Suppressor macrophage treated with lipopolysaccharide for 4 hours (primary cell): ENCODE measurements at regions not wholly inside any gene's neighbourhood (a gene's known extent, or its start where the extent isn't known, plus 50 kb on each side); places are given as distances from the start of the nearest gene placed in this dataset.
"Not testable (repeated sequence)": the region's sequence is repeated elsewhere in the genome, so short reads cannot be mapped to it uniquely, and the experiment has no call there.

Source experiments
- DNase-seq: peaks from one replicate; pipeline ENCODE4 v3.0.0-alpha.2; 2020

- DNase-seq = not testable (repeated sequence)
Observed at GRCh38 chr6:76491376-76491775, 418.9 kb upstream of the IMPG1 start.

GRCh38 chr6:76490456-76490855, 418.0 kb upstream of the IMPG1 start:
- DNase-seq = no peak

GRCh38 chr6:76481101-76481500, 408.6 kb upstream of the IMPG1 start:
- no peak for DNase-seq

- DNase-seq = no peak
Observed at GRCh38 chr6:76472858-76473257, 400.4 kb upstream of the IMPG1 start.

GRCh38 chr6:76466286-76466685, 393.8 kb upstream of the IMPG1 start:
- no peak for DNase-seq

GRCh38 chr6:76465410-76465809, 392.9 kb upstream of the IMPG1 start:
- no peak for DNase-seq

GRCh38 chr6:76453270-76453669, 380.8 kb upstream of the IMPG1 start:
- DNase-seq = no peak

GRCh38 chr6:76451926-76452709, 379.7 kb upstream of the IMPG1 start:
- no peak for DNase-seq

- DNase-seq = no peak
Observed at GRCh38 chr6:76448109-76448508, 375.6 kb upstream of the IMPG1 start.

- no peak for DNase-seq
Observed at GRCh38 chr6:76441875-76442274, 369.4 kb upstream of the IMPG1 start.

GRCh38 chr6:76439811-76440210, 367.3 kb upstream of the IMPG1 start:
- no peak for DNase-seq

GRCh38 chr6:76438768-76439167, 366.3 kb upstream of the IMPG1 start:
- DNase-seq = no peak

- no peak for DNase-seq
Observed at GRCh38 chr6:76435174-76435573, 362.7 kb upstream of the IMPG1 start.

- no peak for DNase-seq
Observed at GRCh38 chr6:76422511-76423213, 350.2 kb upstream of the IMPG1 start.

GRCh38 chr6:76420094-76420493, 347.6 kb upstream of the IMPG1 start:
- DNase-seq = no peak

- DNase-seq = no peak
Observed at GRCh38 chr6:76418560-76419223, 346.2 kb upstream of the IMPG1 start.

GRCh38 chr6:76416821-76417605, 344.6 kb upstream of the IMPG1 start:
- no peak for DNase-seq

- DNase-seq = no peak
Observed at GRCh38 chr6:76403064-76403463, 330.6 kb upstream of the IMPG1 start.

GRCh38 chr6:76397966-76398365, 325.5 kb upstream of the IMPG1 start:
- no peak for DNase-seq

- no peak for DNase-seq
Observed at GRCh38 chr6:76382201-76382600, 309.7 kb upstream of the IMPG1 start.

GRCh38 chr6:76381612-76382011, 309.1 kb upstream of the IMPG1 start:
- DNase-seq = no peak

GRCh38 chr6:76351275-76351674, 278.8 kb upstream of the IMPG1 start:
- DNase-seq = no peak

- no peak for DNase-seq
Observed at GRCh38 chr6:76347539-76347938, 275.1 kb upstream of the IMPG1 start.
